Fibroblast of skin of back (primary cell): ENCODE measurements at regions not wholly inside any gene's neighbourhood (a gene's known extent, or its start where the extent isn't known, plus 50 kb on each side); places are given as distances from the start of the nearest gene placed in this dataset.

Experiments
- DNase-seq: peaks from one replicate; pipeline ENCODE4 v3.0.0-alpha.2; 2013

- no peak for DNase-seq
These were observed 562.6 kb downstream of the DCDC2C start for GRCh38 chr2:4265936-4266335.

DNA sequence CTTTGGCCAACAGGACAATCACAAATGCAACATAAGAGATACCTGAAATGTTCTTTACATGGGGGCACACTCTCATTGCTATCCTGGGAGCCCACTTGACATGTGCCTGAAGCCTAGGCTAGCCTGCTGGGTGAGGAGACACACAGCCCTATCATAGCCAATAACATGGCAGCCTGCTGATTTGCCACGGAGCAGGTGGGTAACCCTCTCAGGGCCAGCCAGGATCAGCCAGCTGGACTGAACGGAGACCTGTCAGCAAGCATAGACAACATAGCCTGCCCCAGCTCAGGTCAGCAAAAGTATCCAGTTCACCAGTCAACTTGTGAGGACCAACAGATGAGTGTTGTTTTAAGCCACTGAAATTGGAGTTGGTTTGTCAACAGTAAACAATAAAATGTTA is 566.5 kb downstream of the DCDC2C start:
- DNase-seq: no peak

DNA sequence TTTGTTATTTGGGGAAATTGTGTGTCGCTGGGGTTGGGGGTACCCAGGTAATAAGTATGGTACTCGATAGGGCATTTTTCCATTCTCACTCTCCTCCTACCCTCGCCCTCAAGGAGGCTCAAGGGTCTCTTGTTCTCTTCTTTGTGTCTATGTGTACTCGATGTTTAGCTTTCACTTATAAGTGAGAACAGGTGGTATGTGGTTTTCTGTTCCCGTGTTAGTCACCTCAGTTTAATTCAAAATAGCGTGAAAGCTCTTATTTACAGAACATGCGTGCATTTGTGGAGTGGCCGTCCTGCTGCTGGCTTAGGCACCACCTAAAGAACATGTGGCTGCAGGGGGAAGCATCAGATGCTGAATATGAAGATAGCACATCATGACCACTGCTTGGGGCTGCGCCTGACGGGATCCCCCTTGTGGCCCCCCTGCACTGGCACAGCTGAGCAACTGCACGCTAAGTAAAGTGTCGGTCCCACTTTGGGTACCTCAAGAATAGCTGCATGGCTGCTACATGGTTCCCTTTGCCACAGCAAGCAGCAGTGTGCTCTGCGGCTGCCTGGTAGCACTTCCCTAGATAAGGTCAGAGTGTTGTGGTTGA is 569.0 kb downstream of the DCDC2C start:
- no peak for DNase-seq

DNA sequence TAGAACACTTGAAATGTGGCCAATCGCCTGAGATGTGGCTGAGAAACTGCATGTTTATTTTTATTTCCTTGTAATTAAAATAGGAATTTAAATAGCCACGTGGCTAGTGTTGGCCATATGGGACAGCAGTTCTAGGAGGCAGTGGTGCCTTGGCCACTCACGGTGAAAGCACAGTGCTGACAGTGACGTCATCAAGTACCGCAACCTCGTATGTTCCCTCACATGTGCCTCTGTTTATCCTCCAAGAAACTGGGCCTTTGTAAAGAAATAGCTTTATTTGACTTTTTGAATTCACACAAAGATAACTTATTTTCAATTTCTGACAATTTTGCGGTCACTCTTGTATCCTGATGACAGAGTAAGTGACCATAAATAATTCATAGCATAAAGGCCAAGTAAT is 575.0 kb downstream of the DCDC2C start:
- no peak for DNase-seq

DNA sequence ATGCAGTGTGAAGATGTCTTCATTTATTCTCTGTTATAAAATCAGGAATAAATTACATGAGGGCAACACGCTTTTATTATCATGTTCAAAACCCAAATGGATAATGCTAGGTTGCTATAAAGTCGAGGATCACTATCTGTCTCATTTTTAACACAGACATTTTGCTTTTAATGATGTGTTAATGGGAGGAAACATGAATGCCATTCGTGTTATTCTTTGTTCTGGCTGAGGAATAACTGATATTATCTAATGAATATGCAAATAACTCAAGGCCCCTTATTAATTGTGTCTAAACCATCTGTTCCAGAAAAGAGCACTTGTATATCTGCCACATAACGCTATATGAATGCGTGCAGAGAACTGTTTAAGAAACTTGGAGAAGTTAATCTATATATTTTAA is 576.1 kb downstream of the DCDC2C start:
- no peak for DNase-seq

DNA sequence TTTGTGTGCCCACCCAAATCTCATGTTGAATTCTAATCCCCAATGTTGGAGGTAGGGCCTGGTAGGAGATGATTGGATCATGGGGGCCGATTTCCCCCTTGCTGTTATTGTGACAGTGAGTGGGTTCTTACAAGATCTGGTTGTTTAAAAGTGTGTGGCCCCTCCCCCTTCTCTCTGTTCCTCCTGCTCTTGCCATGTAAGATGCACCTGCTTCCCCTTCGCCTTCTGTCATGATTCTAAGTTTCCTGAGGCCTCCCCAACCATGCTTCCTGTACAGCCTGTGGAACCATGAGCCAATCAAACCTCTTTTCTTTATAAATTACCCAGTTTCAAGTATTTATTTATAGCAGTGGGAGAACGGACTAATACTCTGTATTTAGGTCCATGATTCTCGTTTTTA is 588.1 kb downstream of the DCDC2C start:
- no peak for DNase-seq

GRCh38 chr2:4295680-4296079 is 592.3 kb downstream of the DCDC2C start:
- DNase-seq: no peak

- DNase-seq: no peak
These were observed 597.2 kb downstream of the DCDC2C start for GRCh38 chr2:4300616-4301015.

DNA sequence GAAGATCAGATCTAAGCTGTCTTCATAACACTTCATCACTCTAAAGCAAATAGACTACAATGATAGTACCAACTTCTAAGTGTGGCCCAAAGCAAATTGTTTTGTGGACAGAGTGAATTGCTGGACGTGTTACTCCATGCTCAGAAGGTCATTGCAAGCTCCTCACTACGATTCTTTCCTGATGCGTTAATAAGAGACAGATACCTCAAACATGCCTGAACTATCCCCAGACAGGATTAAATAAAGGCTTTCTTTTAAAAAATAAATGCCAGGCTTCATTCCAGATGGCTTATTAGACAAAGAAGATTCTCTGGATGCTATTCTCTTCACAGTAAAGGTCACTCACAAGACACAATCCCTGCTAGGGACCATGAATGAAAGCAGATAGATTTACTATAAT is 621.2 kb downstream of the DCDC2C start:
- DNase-seq: no peak

DNA sequence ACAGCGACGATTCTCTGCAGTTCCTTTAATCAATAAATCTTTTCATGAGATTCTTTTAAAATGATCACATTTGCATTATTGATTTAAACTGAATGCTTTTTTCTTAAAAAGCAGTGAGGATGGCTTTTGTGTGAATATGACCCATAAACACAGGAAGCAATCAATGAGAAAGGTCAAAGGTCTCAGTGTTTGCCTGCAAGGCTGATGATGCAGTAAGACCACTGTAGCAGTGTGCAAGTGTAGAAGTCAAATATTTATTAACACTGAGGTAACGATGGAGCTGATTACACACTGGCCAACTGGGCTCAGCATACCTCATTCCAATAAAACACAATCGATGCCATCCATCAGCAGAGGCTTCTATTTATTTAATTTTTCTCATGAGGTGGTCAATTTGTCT is 633.5 kb downstream of the DCDC2C start:
- DNase-seq: no peak

DNA sequence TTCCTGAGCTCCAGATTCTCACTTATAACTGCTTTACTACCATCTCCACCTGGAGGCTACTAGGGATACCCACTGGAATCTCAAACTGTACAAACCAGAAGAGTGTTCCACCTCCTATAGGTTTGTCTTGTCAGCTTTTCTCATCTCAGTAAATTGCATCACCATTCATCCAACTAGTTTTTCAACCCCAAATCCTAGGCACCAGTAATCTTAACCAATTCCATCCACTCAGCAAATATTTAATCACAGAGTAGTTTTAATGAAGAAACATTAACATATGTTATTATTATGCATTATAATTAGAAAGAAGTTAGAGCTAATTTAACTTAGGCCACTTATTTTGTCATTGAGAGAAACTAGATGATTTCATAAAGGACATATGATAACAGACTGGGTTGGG is 635.0 kb downstream of the DCDC2C start:
- no peak for DNase-seq

- no peak for DNase-seq
These were observed 637.2 kb downstream of the DCDC2C start for GRCh38 chr2:4340536-4340935.

DNA sequence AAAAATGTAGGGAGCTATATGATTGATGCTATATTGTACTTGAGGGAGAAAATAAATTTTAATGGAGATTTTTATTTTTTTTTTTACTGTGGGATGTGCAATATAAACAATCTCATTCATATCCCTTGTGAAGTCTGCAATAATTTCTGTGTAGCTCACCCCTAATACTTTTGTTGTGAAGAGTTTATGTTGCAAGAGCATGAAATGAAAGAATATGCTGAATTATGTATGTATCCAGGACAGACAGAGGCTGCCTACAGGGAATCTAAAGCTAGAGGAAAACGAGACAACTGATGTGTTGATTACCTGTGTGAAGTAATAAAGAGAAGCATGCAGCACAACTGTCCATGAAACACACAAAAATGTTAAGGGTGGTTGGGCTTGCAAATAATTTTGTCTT is 643.3 kb downstream of the DCDC2C start:
- DNase-seq: no peak

- DNase-seq: no peak
These were observed 650.3 kb downstream of the DCDC2C start for GRCh38 chr2:4353668-4354067.

- peak; percentile 23 for DNase-seq
These were observed 650.8 kb downstream of the DCDC2C start for GRCh38 chr2:4354164-4354563.

GRCh38 chr2:4354678-4355077 is 651.3 kb downstream of the DCDC2C start:
- DNase-seq: peak; percentile 12

DNA sequence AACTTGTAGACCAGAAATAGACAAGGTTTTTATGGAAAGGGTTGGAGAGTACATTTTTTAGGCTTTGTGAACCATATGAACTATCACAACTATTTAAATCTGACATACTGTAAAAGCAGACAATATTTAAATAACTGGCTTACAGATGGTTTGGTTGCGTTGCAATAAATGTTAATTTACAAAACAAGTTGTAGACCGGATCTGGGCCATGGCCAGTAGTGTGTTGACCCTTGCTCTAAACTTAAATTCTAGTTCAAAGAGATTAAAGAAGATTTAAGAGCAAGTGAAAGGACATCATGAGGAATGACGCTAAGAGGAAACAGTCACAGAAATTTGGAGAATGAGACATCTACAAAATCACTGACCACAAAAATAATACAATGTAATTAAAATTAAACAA is 652.7 kb downstream of the DCDC2C start:
- no peak for DNase-seq

DNA sequence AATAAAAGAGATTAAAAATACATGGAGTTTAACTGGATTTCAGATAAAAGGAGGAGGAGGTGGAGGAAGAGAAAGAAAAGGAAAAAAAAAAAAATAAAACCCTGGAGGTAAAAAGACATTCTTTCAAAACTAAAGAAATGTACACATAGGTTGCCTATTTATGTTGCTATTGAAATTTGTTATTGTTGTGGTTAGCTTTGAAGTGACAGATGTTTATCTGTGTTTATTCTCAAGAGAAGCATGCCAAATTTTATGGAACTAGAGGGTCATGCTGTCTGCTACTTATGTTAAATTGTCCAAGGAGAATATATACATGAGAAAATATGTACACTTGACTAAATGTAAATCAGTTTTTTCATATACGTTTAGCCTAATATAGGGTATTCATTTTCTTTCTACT is 653.2 kb downstream of the DCDC2C start:
- no peak for DNase-seq

DNA sequence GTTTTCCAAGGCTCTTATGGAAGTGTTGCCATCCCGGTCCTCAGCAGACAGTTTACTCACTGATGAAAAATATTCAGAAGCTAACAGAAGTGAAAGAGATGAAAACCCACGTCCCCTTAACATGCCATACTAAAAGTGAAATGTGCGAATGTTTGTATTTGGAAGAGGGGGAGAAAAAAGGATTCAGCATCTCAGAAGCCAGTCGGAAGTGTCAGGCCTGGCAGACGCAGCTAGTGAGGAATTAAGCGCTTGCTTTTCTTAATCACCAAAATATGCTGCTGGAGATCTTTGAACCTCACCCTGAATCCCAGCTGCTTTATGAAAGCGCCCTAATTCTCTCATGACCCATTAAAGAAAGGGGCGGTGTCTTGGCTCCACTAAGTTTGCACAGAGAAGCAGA is 653.7 kb downstream of the DCDC2C start:
- DNase-seq: no peak

- no peak for DNase-seq
These were observed 655.5 kb downstream of the DCDC2C start for GRCh38 chr2:4358837-4359236.

DNA sequence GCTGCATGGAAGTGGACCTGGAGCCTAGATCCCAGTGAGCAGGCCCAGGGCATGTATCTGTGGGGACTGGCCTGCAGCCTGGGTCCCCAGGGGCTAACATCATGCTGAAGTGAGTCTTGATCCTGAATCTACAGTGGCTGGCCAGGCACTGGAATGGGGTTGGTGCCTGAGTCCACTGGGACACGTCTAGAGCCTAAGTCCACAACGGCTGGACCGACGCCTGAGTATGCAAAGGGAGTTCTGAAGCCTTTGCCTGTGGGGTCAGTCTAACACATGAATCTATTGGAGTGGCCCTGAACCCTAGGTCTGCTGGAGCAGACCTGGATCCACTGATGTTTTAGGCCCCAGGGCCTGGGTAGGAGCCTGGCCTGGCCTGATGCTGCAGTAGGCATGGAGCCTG is 665.5 kb downstream of the DCDC2C start:
- DNase-seq: no peak

DNA sequence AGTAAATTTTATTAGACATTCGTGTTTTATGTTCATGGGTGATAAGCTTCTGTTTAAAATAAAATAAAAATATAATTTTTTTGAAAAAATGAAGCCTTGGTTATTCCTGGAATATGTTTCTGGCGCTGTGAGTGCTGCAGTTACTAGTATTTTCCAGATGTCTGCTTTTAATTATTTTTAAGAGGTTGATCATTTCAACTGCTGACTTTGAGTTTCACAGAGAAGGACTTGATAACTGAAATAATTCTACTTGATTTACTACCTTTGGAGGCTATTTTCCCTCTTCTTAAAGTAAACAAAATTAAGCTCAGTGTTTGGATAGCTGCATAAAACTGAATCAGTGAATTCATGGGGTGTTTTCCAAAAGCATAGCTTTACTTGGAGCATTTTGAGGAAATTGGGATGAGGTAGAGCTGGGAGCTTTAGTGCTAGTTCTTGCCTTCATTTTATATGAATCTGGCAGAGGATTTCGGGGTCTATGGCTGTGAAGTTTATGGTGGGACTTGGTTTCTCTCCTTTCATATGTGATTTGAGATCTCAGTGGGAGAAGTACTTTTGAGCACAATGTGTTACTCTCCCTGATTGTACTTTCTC is 666.5 kb downstream of the DCDC2C start:
- no peak for DNase-seq

DNA sequence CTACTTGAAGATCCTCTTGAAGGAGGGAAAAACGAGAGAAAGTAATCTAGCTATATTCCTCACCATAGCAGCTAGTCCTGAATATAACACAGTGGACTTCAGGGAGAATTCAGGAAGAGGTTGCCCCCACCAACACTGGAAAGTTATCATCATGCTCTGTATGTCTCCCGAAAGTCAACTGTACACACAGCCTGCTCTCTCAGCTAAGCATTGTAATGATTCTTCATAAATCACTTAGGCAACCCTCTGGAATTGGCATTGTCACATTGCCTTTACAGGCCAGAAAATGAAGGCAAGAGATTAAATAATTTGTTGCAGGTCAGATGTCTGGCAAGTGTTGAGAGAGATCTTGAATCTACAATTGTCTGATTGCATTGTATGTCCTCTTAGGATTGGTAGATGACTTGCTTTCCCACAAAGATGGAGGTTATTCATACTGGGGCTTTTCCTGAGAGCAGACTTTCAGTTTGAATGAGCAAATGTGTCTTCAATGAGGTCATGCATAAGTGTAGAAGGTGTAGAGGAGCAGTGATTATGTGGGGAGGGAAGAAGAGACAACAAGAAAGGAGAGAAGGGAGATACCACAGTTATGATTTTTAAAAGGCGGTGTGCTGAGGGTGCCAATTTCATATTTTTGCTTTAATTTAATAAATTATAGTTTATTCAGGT is 667.2 kb downstream of the DCDC2C start:
- no peak for DNase-seq

DNA sequence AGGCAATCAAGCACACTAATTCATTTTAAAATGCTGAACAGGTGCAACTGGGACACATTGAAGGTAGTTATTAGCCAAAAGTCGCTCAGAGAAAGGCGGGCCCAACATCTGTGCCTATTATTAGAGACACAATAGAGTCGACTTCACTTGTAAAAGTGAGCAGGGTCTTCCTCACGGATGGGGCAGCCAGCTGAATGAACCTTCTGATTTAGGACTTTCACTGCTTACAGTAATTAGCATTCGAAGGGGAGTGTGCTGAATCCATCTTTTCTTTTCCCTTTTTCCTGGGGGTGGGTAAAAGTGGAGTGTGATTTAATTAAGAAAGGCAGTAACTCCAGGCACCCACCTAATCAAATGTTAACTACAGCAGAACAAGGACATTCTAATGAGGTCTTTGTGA is 677.7 kb downstream of the DCDC2C start:
- DNase-seq: no peak

DNA sequence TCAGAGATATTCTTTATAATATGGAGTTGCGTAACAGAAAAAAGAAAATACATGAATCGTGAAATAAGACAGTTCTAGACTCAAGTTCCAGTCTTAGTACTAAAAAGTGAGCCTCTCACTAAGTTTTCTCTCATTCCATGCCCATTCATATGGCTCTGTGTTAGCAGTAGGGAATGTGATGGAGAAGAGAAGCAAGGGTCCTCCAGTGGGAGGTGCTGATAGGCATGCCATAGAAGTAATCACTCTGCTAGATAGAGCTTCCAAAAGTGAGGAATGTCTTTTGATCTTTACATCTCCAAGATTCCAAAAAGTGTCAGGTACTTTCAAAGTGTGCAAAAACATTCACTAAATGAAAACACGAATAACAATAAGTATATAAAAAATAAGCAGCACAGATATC is 678.4 kb downstream of the DCDC2C start:
- DNase-seq: no peak
